ENCODE measurements at regions not wholly inside any gene's neighbourhood (a gene's known extent, or its start where the extent isn't known, plus 50 kb on each side); places are given as distances from the start of the nearest gene placed in this dataset.

GRCh38 chr6:74100719-74101287 lies 404.8 kb downstream of the CD109 start:
- TF ChIP-seq, protein P1, sequence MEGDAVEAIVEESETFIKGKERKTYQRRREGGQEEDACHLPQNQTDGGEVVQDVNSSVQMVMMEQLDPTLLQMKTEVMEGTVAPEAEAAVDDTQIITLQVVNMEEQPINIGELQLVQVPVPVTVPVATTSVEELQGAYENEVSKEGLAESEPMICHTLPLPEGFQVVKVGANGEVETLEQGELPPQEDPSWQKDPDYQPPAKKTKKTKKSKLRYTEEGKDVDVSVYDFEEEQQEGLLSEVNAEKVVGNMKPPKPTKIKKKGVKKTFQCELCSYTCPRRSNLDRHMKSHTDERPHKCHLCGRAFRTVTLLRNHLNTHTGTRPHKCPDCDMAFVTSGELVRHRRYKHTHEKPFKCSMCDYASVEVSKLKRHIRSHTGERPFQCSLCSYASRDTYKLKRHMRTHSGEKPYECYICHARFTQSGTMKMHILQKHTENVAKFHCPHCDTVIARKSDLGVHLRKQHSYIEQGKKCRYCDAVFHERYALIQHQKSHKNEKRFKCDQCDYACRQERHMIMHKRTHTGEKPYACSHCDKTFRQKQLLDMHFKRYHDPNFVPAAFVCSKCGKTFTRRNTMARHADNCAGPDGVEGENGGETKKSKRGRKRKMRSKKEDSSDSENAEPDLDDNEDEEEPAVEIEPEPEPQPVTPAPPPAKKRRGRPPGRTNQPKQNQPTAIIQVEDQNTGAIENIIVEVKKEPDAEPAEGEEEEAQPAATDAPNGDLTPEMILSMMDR (IDR thresholded peaks at IDR 0.05; ENCODE audit: low read depth, low read length) = no peak

GRCh38 chr6:74096329-74096728 lies 400.3 kb downstream of the CD109 start:
- DNase-seq (ENCODE audit: low read depth in 2 of 2) = no peak
- TF ChIP-seq, protein P1 (IDR thresholded peaks at IDR 0.05; ENCODE audit: low read depth, low read length) = no peak

More at GRCh38 chr6:74100719-74101287, 404.8 kb downstream of the CD109 start:
- DNase-seq (ENCODE audit: low read depth in 2 of 2) = peak in 1 of 2 donors; percentile 24
- no peak overlapping the region for H3K4me3 ChIP-seq (replicated peaks in 1 of 2; ENCODE audit: low read depth in 2 of 2, low read length in 2 of 2)

GRCh38 chr6:74093361-74093760 lies 397.4 kb downstream of the CD109 start:
- TF ChIP-seq, protein P1 (IDR thresholded peaks at IDR 0.05; ENCODE audit: low read depth, low read length) = no peak
- no peak overlapping the region for H3K4me3 ChIP-seq (replicated peaks in 1 of 2; ENCODE audit: low read depth in 2 of 2, low read length in 2 of 2)
- no peak for DNase-seq (ENCODE audit: low read depth in 2 of 2)

More at GRCh38 chr6:74096329-74096728, 400.3 kb downstream of the CD109 start:
- H3K4me3 ChIP-seq (replicated peaks in 1 of 2; ENCODE audit: low read depth in 2 of 2, low read length in 2 of 2) = no peak overlapping the region

- TF ChIP-seq, protein P1 (IDR thresholded peaks at IDR 0.05; ENCODE audit: low read depth, low read length) = no peak
- DNase-seq (ENCODE audit: low read depth in 2 of 2) = peak in 1 of 2 donors; percentile 2
Measured at GRCh38 chr6:74091794-74092157, 395.8 kb downstream of the CD109 start.

GRCh38 chr6:74091136-74091793 lies 395.3 kb downstream of the CD109 start:
- TF ChIP-seq, protein P1 (IDR thresholded peaks at IDR 0.05; ENCODE audit: low read depth, low read length) = peak; percentile 64
- peak; percentile 54 to 62 for DNase-seq (ENCODE audit: low read depth in 2 of 2)
- no peak overlapping the region for H3K4me3 ChIP-seq (replicated peaks in 1 of 2; ENCODE audit: low read depth in 2 of 2, low read length in 2 of 2)

More at GRCh38 chr6:74091794-74092157, 395.8 kb downstream of the CD109 start:
- H3K4me3 ChIP-seq (replicated peaks in 1 of 2; ENCODE audit: low read depth in 2 of 2, low read length in 2 of 2) = no peak overlapping the region

DNA sequence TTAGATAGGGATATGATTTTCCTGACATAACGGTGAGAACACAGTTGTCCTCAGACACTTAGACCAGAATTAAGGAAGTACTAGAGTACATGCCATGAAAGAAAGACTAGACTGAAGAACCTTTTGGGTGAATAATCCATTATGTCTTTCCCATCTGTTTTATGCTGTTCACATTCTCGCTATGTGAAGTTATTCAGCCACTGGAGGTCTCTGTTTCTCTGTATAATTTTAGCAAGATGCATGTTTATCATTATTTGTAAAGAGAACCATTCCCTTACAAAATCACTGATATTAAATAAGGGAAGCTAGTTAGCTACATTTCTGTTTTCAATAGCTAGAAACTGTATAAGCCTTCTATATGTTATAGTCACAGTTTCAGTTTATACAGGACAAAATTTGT lies 391.9 kb downstream of the CD109 start:
- TF ChIP-seq, protein P1 (IDR thresholded peaks at IDR 0.05; ENCODE audit: low read depth, low read length) = no peak
- peak; percentile 35 to 44 for DNase-seq (ENCODE audit: low read depth in 2 of 2)
- H3K4me3 ChIP-seq (replicated peaks in 1 of 2; ENCODE audit: low read depth in 2 of 2, low read length in 2 of 2) = no peak overlapping the region
